Right renal pelvis (tissue), 4 donors: ENCODE measurements at regions not wholly inside any gene's neighbourhood (a gene's known extent, or its start where the extent isn't known, plus 50 kb on each side); places are given as distances from the start of the nearest gene placed in this dataset.

Experiments
- DNase-seq, 4 donors: peaks; one replicate each; pipeline ENCODE4 v3.0.0-alpha.2; 2013; ENCODE audit warnings: low read depth in 4 of 4, low spot score in 3 of 4, missing footprints in 1 of 4

GRCh38 chr5:107266100-107266499 is 404.6 kb downstream of the EFNA5 start:
- DNase-seq, result no peak

- DNase-seq, result no peak
Observed at GRCh38 chr5:107265193-107265592, 405.5 kb downstream of the EFNA5 start.

- DNase-seq, result no peak
Observed at GRCh38 chr5:107263387-107264018, 407.2 kb downstream of the EFNA5 start.

- DNase-seq, result no peak
Observed at GRCh38 chr5:107257885-107258520, 412.7 kb downstream of the EFNA5 start.

- DNase-seq, result no peak
Observed at GRCh38 chr5:107254902-107255234, 415.9 kb downstream of the EFNA5 start.

GRCh38 chr5:107254214-107254901 is 416.4 kb downstream of the EFNA5 start:
- DNase-seq, result no peak

GRCh38 chr5:107253246-107253645 is 417.5 kb downstream of the EFNA5 start:
- DNase-seq, result peak; percentile 12 to 60 (median 32)

GRCh38 chr5:107251151-107251550 is 419.6 kb downstream of the EFNA5 start:
- no peak for DNase-seq

GRCh38 chr5:107248066-107248695 is 422.6 kb downstream of the EFNA5 start:
- DNase-seq, result peak in 1 of 4 donors; percentile 27

GRCh38 chr5:107247427-107247826 is 423.3 kb downstream of the EFNA5 start:
- no peak for DNase-seq

- no peak for DNase-seq
Observed at GRCh38 chr5:107243220-107243579, 427.5 kb downstream of the EFNA5 start.

- DNase-seq, result no peak
Observed at GRCh38 chr5:107242411-107243219, 428.1 kb downstream of the EFNA5 start.

- DNase-seq, result no peak
Observed at GRCh38 chr5:107241841-107242240, 428.9 kb downstream of the EFNA5 start.

- DNase-seq, result no peak
Observed at GRCh38 chr5:107235167-107235566, 435.6 kb downstream of the EFNA5 start.

- no peak for DNase-seq
Observed at GRCh38 chr5:107232788-107233187, 437.9 kb downstream of the EFNA5 start.

- DNase-seq, result no peak
Observed at GRCh38 chr5:107232293-107232692, 438.4 kb downstream of the EFNA5 start.

GRCh38 chr5:107231191-107231590 is 439.5 kb downstream of the EFNA5 start:
- no peak for DNase-seq

GRCh38 chr5:107230367-107230766 is 440.4 kb downstream of the EFNA5 start:
- DNase-seq, result no peak

GRCh38 chr5:107228226-107228625 is 442.5 kb downstream of the EFNA5 start:
- no peak for DNase-seq

- DNase-seq, result no peak
Observed at GRCh38 chr5:107224272-107224671, 446.5 kb downstream of the EFNA5 start.

GRCh38 chr5:107223066-107223465 is 447.7 kb downstream of the EFNA5 start:
- no peak for DNase-seq
